HG02981 (cell line): ENCODE measurements at regions not wholly inside any gene's neighbourhood (a gene's known extent, or its start where the extent isn't known, plus 50 kb on each side); places are given as distances from the start of the nearest gene placed in this dataset.
"Not testable (repeated sequence)": the region's sequence is repeated elsewhere in the genome, so short reads cannot be mapped to it uniquely, and the experiment has no call there.

Source experiments
- ATAC-seq: cut with Tn5 transposase; IDR thresholded peaks from one replicate; pipeline ENCODE4 v1.9.1; 2021; ENCODE audit warnings: mild to moderate bottlenecking, moderate library complexity; ENCODE audit not compliant: unreplicated experiment

- ATAC-seq = no peak
Measured at GRCh38 chr3:177249203-177249602, 51.9 kb upstream of the TBL1XR1 start.

- no peak for ATAC-seq
Measured at GRCh38 chr3:177250151-177250550, 52.9 kb upstream of the TBL1XR1 start.

- ATAC-seq = no peak
Measured at GRCh38 chr3:177251755-177252154, 54.5 kb upstream of the TBL1XR1 start.

GRCh38 chr3:177257006-177257405, 59.7 kb upstream of the TBL1XR1 start:
- ATAC-seq = no peak

GRCh38 chr3:177257625-177258024, 60.3 kb upstream of the TBL1XR1 start:
- ATAC-seq = no peak

GRCh38 chr3:177262396-177262795, 65.1 kb upstream of the TBL1XR1 start:
- no peak for ATAC-seq

- peak; percentile 50 for ATAC-seq
Measured at GRCh38 chr3:177263615-177264368, 66.5 kb upstream of the TBL1XR1 start.

GRCh38 chr3:177271811-177272501, 74.7 kb upstream of the TBL1XR1 start:
- not testable (repeated sequence) for ATAC-seq

- ATAC-seq = no peak
Measured at GRCh38 chr3:177278016-177278415, 80.7 kb upstream of the TBL1XR1 start.

- no peak for ATAC-seq
Measured at GRCh38 chr3:177279118-177279815, 82.0 kb upstream of the TBL1XR1 start.

GRCh38 chr3:177281292-177282118, 84.2 kb upstream of the TBL1XR1 start:
- no peak for ATAC-seq

GRCh38 chr3:177282119-177282655, 84.9 kb upstream of the TBL1XR1 start:
- ATAC-seq = no peak

- ATAC-seq = no peak
Measured at GRCh38 chr3:177283983-177284382, 86.7 kb upstream of the TBL1XR1 start.

GRCh38 chr3:177284383-177284881, 87.2 kb upstream of the TBL1XR1 start:
- no peak for ATAC-seq

GRCh38 chr3:177286034-177286433, 88.8 kb upstream of the TBL1XR1 start:
- ATAC-seq = no peak

- ATAC-seq = no peak
Measured at GRCh38 chr3:177287231-177287630, 89.9 kb upstream of the TBL1XR1 start.

GRCh38 chr3:177290633-177291032, 93.4 kb upstream of the TBL1XR1 start:
- no peak for ATAC-seq

GRCh38 chr3:177294221-177294620, 96.9 kb upstream of the TBL1XR1 start:
- no peak for ATAC-seq

GRCh38 chr3:177295116-177295515, 97.8 kb upstream of the TBL1XR1 start:
- ATAC-seq = no peak

GRCh38 chr3:177299250-177299649, 102.0 kb upstream of the TBL1XR1 start:
- no peak for ATAC-seq
